ENCODE measurements at regions not wholly inside any gene's neighbourhood (a gene's known extent, or its start where the extent isn't known, plus 50 kb on each side); places are given as distances from the start of the nearest gene placed in this dataset.

GRCh38 chr5:93929131-93929530, 187.7 kb upstream of the POU5F2 start:
- DNase-seq = no peak

GRCh38 chr5:93926831-93927620, 185.6 kb upstream of the POU5F2 start:
- no peak for DNase-seq

- DNase-seq = no peak
These were observed 183.9 kb upstream of the POU5F2 start for GRCh38 chr5:93925321-93925720.

- no peak for DNase-seq
These were observed 183.2 kb upstream of the POU5F2 start for GRCh38 chr5:93924628-93925027.

- DNase-seq = no peak
These were observed 181.2 kb upstream of the POU5F2 start for GRCh38 chr5:93922551-93922950.

GRCh38 chr5:93921001-93921400, 179.6 kb upstream of the POU5F2 start:
- DNase-seq = no peak

- DNase-seq = no peak
These were observed 175.5 kb upstream of the POU5F2 start for GRCh38 chr5:93916872-93917271.

GRCh38 chr5:93915142-93915553, 173.7 kb upstream of the POU5F2 start:
- peak; percentile 19 to 28 for DNase-seq

- DNase-seq = no peak
These were observed 170.2 kb upstream of the POU5F2 start for GRCh38 chr5:93911609-93912008.

- DNase-seq = no peak
These were observed 168.0 kb upstream of the POU5F2 start for GRCh38 chr5:93909356-93909755.

- DNase-seq = no peak
These were observed 163.5 kb upstream of the POU5F2 start for GRCh38 chr5:93904917-93905316.

- peak in 1 of 2 experiments; percentile 56 for DNase-seq
These were observed 160.9 kb upstream of the POU5F2 start for GRCh38 chr5:93902288-93902687.

GRCh38 chr5:93899026-93899600, 157.7 kb upstream of the POU5F2 start:
- no peak for DNase-seq

- peak in 1 of 2 experiments; percentile 71 for DNase-seq
These were observed 153.4 kb upstream of the POU5F2 start for GRCh38 chr5:93894601-93895354.

GRCh38 chr5:93893075-93893474, 151.7 kb upstream of the POU5F2 start:
- DNase-seq = peak; percentile 72 to 88

- DNase-seq = no peak
These were observed 151.1 kb upstream of the POU5F2 start for GRCh38 chr5:93892481-93892880.

- DNase-seq = peak; percentile 28 to 67
These were observed 150.4 kb upstream of the POU5F2 start for GRCh38 chr5:93891491-93892480.

- peak in 1 of 2 experiments; percentile 11 for DNase-seq
These were observed 149.3 kb upstream of the POU5F2 start for GRCh38 chr5:93890657-93891056.

- DNase-seq = peak in 1 of 2 experiments; percentile 43
These were observed 146.3 kb upstream of the POU5F2 start for GRCh38 chr5:93887678-93888077.

GRCh38 chr5:93886917-93887361, 145.5 kb upstream of the POU5F2 start:
- no peak for DNase-seq

GRCh38 chr5:93886098-93886806, 144.9 kb upstream of the POU5F2 start:
- DNase-seq = no peak

GRCh38 chr5:93884254-93884653, 142.9 kb upstream of the POU5F2 start:
- DNase-seq = no peak
